ENCODE measurements at regions not wholly inside any gene's neighbourhood (a gene's known extent, or its start where the extent isn't known, plus 50 kb on each side); places are given as distances from the start of the nearest gene placed in this dataset.
"Not testable (repeated sequence)": the region's sequence is repeated elsewhere in the genome, so short reads cannot be mapped to it uniquely, and the experiment has no call there.

GRCh38 chr7:119065966-119066365, 841.5 kb downstream of the ANKRD7 start:
- CTCF ChIA-PET: no interaction called here
- Mint-ChIP-seq H3K9me3 (peaks cover 0 to 13% (median 4%) of the 10 kb centered on the region in 5 donors), H3K4me1 (no peaks in the 10 kb centered on the region), H3K27ac (no peak overlapping the region), H3K36me3 (no peaks in the 10 kb centered on the region), H3K4me3 (no peak overlapping the region), H3K27me3 (no peaks in the 10 kb centered on the region)
- POLR2A ChIA-PET: no interaction called here
- Histone ChIP-seq H3K9me3 (ENCODE audit: low read length) (no peaks in the 10 kb centered on the region), H3K4me1 (ENCODE audit: insufficient read depth, low read length) (no peaks in the 10 kb centered on the region), H3K4me3 (ENCODE audit: low read length) (no peak overlapping the region), H3K36me3 (ENCODE audit: insufficient read depth, low read length) (no peaks in the 10 kb centered on the region), H3K27ac (ENCODE audit: low read depth, low read length) (no peak overlapping the region), H3K27me3 (ENCODE audit: insufficient read depth, low read length, poor library complexity, severe bottlenecking) (no peaks in the 10 kb centered on the region)
- DNase-seq: no peak

- H3K4me3 ChIP-seq (ENCODE audit: low read length): no peak overlapping the region
- Mint-ChIP-seq H3K27ac (no peak overlapping the region), H3K4me1 (no peaks in the 10 kb centered on the region), H3K36me3 (no peaks in the 10 kb centered on the region), H3K4me3 (no peak overlapping the region), H3K27me3 (no peaks in the 10 kb centered on the region), H3K9me3 (peaks cover 0 to 31% (median 5%) of the 10 kb centered on the region in 5 donors)
- CTCF ChIA-PET: no interaction called here
- no peak overlapping the region for H3K27ac ChIP-seq (ENCODE audit: low read depth, low read length)
- H3K9me3 ChIP-seq (ENCODE audit: low read length): no peaks in the 10 kb centered on the region
- H3K4me1 ChIP-seq (ENCODE audit: insufficient read depth, low read length): no peaks in the 10 kb centered on the region
- H3K27me3 ChIP-seq (ENCODE audit: insufficient read depth, low read length, poor library complexity, severe bottlenecking): no peaks in the 10 kb centered on the region
- DNase-seq: no peak
- no peaks in the 10 kb centered on the region for H3K36me3 ChIP-seq (ENCODE audit: insufficient read depth, low read length)
- POLR2A ChIA-PET: no interaction called here
Measured at GRCh38 chr7:119086026-119086425, 861.5 kb downstream of the ANKRD7 start.

DNA sequence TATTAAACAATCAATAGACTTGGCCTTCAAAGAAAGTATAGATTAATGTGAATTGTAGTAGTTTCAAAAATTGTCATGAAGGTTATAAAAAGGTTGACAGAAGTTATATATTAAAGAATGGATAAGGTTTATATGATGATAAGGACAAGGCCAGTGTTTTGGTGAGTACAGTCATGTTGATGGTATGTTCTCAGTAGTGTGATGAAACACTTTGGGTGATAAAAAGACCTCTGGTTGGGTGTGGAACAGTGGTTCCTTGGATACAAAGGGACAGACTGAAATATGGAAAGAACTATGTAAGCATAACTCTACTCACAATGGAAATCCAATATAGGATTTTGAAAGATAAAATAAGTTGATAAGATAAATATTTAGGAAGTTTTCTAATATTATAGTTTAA, 866.3 kb downstream of the ANKRD7 start:
- no peak for DNase-seq
- no peaks in the 10 kb centered on the region for H3K36me3 ChIP-seq (ENCODE audit: insufficient read depth, low read length)
- no peak overlapping the region for H3K27ac Mint-ChIP-seq
- ChIA-PET CTCF (no interaction called here), POLR2A (no interaction called here)
- no peak overlapping the region for H3K4me3 Mint-ChIP-seq
- no peaks in the 10 kb centered on the region for H3K27me3 ChIP-seq (ENCODE audit: insufficient read depth, low read length, poor library complexity, severe bottlenecking)
- H3K27ac ChIP-seq (ENCODE audit: low read depth, low read length): no peak overlapping the region
- peaks cover 1 to 32% (median 3%) of the 10 kb centered on the region in 5 donors for H3K9me3 Mint-ChIP-seq
- no peaks in the 10 kb centered on the region for H3K4me1 Mint-ChIP-seq
- no peak overlapping the region for H3K4me3 ChIP-seq (ENCODE audit: low read length)
- H3K27me3 Mint-ChIP-seq: no peaks in the 10 kb centered on the region
- H3K36me3 Mint-ChIP-seq: no peaks in the 10 kb centered on the region
- H3K9me3 ChIP-seq (ENCODE audit: low read length): no peaks in the 10 kb centered on the region
- H3K4me1 ChIP-seq (ENCODE audit: insufficient read depth, low read length): no peaks in the 10 kb centered on the region

GRCh38 chr7:119096683-119097082, 872.2 kb downstream of the ANKRD7 start:
- Histone ChIP-seq H3K9me3 (ENCODE audit: low read length) (no peaks in the 10 kb centered on the region), H3K27ac (ENCODE audit: low read depth, low read length) (no peak overlapping the region), H3K36me3 (ENCODE audit: insufficient read depth, low read length) (no peaks in the 10 kb centered on the region), H3K4me3 (ENCODE audit: low read length) (no peak overlapping the region), H3K4me1 (ENCODE audit: insufficient read depth, low read length) (no peaks in the 10 kb centered on the region), H3K27me3 (ENCODE audit: insufficient read depth, low read length, poor library complexity, severe bottlenecking) (no peaks in the 10 kb centered on the region)
- DNase-seq: no peak
- Mint-ChIP-seq H3K36me3 (no peaks in the 10 kb centered on the region), H3K4me1 (no peaks in the 10 kb centered on the region), H3K27me3 (no peaks in the 10 kb centered on the region), H3K27ac (no peak overlapping the region), H3K4me3 (no peak overlapping the region), H3K9me3 (peaks cover 0 to 31% (median 6%) of the 10 kb centered on the region in 5 donors)
- POLR2A ChIA-PET: no interaction called here
- CTCF ChIA-PET: no interaction called here

GRCh38 chr7:119100611-119101258, 876.2 kb downstream of the ANKRD7 start:
- peaks cover 3 to 29% (median 6%) of the 10 kb centered on the region in 5 donors for H3K9me3 Mint-ChIP-seq
- CTCF ChIA-PET; H3K9me3 ChIP-seq (ENCODE audit: low read length): not testable (repeated sequence)

DNA sequence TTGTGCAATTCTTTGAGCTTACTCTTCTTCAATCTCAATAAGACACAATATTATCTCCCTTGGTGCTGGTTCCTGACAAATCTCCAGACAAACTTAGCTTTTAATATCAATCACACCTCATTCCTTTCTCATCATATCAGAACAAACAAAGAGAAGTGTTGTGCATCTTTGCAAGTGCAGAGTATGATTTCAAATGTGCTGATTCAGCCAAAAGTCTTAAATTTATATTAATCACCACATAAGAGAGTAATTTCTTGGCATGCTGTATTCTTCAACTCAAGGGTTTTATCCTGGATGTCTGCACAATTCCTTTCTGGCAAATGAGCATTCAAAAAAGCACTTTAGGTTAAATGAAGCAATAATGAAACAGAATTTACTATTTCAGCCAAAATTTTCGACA, 877.8 kb downstream of the ANKRD7 start:
- no peak for DNase-seq
- Histone ChIP-seq H3K36me3 (ENCODE audit: insufficient read depth, low read length) (no peaks in the 10 kb centered on the region), H3K4me1 (ENCODE audit: insufficient read depth, low read length) (no peaks in the 10 kb centered on the region), H3K27me3 (ENCODE audit: insufficient read depth, low read length, poor library complexity, severe bottlenecking) (no peaks in the 10 kb centered on the region), H3K4me3 (ENCODE audit: low read length) (no peak overlapping the region), H3K9me3 (ENCODE audit: low read length) (no peaks in the 10 kb centered on the region), H3K27ac (ENCODE audit: low read depth, low read length) (no peak overlapping the region)
- no peak overlapping the region for H3K27ac Mint-ChIP-seq
- ChIA-PET POLR2A (no interaction called here), CTCF (no interaction called here)
- no peak overlapping the region for H3K4me3 Mint-ChIP-seq
- H3K36me3 Mint-ChIP-seq: no peaks in the 10 kb centered on the region
- no peaks in the 10 kb centered on the region for H3K4me1 Mint-ChIP-seq
- H3K27me3 Mint-ChIP-seq: no peaks in the 10 kb centered on the region
- peaks cover 4 to 31% (median 7%) of the 10 kb centered on the region in 5 donors for H3K9me3 Mint-ChIP-seq

More at GRCh38 chr7:119100611-119101258, 876.2 kb downstream of the ANKRD7 start:
- POLR2A ChIA-PET; H3K4me1 Mint-ChIP-seq; H3K27ac Mint-ChIP-seq; H3K27ac ChIP-seq (ENCODE audit: low read depth, low read length); H3K4me3 Mint-ChIP-seq; H3K4me3 ChIP-seq (ENCODE audit: low read length); H3K4me1 ChIP-seq (ENCODE audit: insufficient read depth, low read length); H3K27me3 ChIP-seq (ENCODE audit: insufficient read depth, low read length, poor library complexity, severe bottlenecking); H3K36me3 Mint-ChIP-seq; H3K27me3 Mint-ChIP-seq; DNase-seq; H3K36me3 ChIP-seq (ENCODE audit: insufficient read depth, low read length): not testable (repeated sequence)

DNA sequence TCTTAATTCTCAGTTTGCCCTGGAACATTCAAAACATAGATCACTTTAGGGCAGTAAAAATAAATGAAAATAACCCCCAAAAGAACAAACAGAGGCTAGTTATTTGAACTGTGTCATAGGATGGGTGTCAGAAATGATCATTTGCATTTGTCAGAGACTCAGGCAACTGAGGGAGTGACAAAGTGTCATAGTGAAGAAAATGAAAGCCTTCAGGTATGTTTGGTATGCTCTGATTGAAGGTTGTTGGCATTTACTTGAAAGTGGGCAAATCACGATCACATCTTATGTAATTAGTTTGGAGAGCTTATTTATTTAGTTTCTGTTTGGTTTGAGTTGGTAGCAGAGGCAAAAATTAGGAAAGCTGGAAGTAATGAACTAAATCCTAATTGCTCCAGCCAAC, 880.9 kb downstream of the ANKRD7 start:
- Histone ChIP-seq H3K27me3 (ENCODE audit: insufficient read depth, low read length, poor library complexity, severe bottlenecking) (no peaks in the 10 kb centered on the region), H3K9me3 (ENCODE audit: low read length) (no peaks in the 10 kb centered on the region), H3K36me3 (ENCODE audit: insufficient read depth, low read length) (no peaks in the 10 kb centered on the region), H3K27ac (ENCODE audit: low read depth, low read length) (no peak overlapping the region), H3K4me3 (ENCODE audit: low read length) (no peak overlapping the region), H3K4me1 (ENCODE audit: insufficient read depth, low read length) (no peaks in the 10 kb centered on the region)
- Mint-ChIP-seq H3K27me3 (no peaks in the 10 kb centered on the region), H3K36me3 (no peaks in the 10 kb centered on the region), H3K27ac (no peak overlapping the region), H3K9me3 (peaks cover 3 to 22% (median 12%) of the 10 kb centered on the region in 5 donors), H3K4me3 (no peak overlapping the region), H3K4me1 (no peaks in the 10 kb centered on the region)
- POLR2A ChIA-PET: no interaction called here
- no peak for DNase-seq
- CTCF ChIA-PET: no interaction called here

DNA sequence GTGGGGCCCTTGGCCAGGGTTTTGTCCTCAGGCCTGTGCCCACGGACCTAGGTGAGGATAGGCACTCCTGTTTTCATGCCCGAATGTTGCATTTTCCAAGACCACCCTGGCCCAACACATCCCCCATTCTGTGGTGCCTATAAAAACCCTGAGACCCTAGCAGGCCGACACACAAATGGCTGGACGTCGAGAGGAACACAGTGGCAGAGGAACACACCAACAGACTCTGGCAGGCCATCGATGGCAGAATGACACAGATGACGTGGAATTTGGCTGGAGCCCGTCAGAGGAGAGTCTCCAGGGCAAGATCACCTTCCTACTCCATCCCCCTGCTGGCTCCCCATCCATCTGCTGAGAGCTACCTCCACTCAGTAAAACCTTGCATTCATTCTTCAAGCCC, 898.8 kb downstream of the ANKRD7 start:
- Mint-ChIP-seq H3K4me1 (no peaks in the 10 kb centered on the region), H3K27ac (no peak overlapping the region), H3K27me3 (peaks cover 0 to 1% of the 10 kb centered on the region in 2 donors), H3K4me3 (no peak overlapping the region), H3K36me3 (no peaks in the 10 kb centered on the region), H3K9me3 (peaks cover 0 to 24% (median 7%) of the 10 kb centered on the region in 5 donors)
- no peaks in the 10 kb centered on the region for H3K27me3 ChIP-seq (ENCODE audit: insufficient read depth, low read length, poor library complexity, severe bottlenecking)
- CTCF ChIA-PET: no interaction called here
- H3K4me3 ChIP-seq (ENCODE audit: low read length): no peak overlapping the region
- peaks cover 4% of the 10 kb centered on the region for H3K9me3 ChIP-seq (ENCODE audit: low read length)
- DNase-seq: no peak
- H3K36me3 ChIP-seq (ENCODE audit: insufficient read depth, low read length): no peaks in the 10 kb centered on the region
- no peak overlapping the region for H3K27ac ChIP-seq (ENCODE audit: low read depth, low read length)
- POLR2A ChIA-PET: no interaction called here
- no peaks in the 10 kb centered on the region for H3K4me1 ChIP-seq (ENCODE audit: insufficient read depth, low read length)

DNA sequence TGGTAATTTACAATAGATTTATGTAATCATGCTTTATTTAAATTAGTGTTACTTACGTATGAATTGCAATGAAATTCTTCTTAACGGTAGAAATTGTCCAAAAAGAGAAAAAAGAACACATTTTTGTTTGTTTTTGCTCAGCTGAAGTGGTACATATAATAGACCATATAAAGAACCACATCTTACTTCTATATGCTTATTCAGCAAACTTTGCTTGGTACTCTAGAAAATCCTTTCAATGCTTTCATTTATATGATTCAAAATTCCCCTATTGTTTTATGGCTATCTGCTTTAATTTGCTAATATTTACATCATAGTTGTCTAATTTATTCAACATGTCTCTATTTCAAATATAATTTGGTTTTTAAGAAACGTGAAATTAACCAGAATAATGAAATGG, 903.2 kb downstream of the ANKRD7 start:
- H3K4me3 ChIP-seq (ENCODE audit: low read length): no peak overlapping the region
- DNase-seq: no peak
- POLR2A ChIA-PET: no interaction called here
- CTCF ChIA-PET: no interaction called here
- Mint-ChIP-seq H3K27ac (no peak overlapping the region), H3K36me3 (no peaks in the 10 kb centered on the region), H3K9me3 (peaks cover 0 to 14% (median 5%) of the 10 kb centered on the region in 5 donors), H3K4me3 (no peak overlapping the region), H3K27me3 (no peaks in the 10 kb centered on the region), H3K4me1 (no peaks in the 10 kb centered on the region)
- H3K4me1 ChIP-seq (ENCODE audit: insufficient read depth, low read length): no peaks in the 10 kb centered on the region
- H3K36me3 ChIP-seq (ENCODE audit: insufficient read depth, low read length): no peaks in the 10 kb centered on the region
- no peaks in the 10 kb centered on the region for H3K27me3 ChIP-seq (ENCODE audit: insufficient read depth, low read length, poor library complexity, severe bottlenecking)
- H3K9me3 ChIP-seq (ENCODE audit: low read length): peaks cover 4% of the 10 kb centered on the region
- no peak overlapping the region for H3K27ac ChIP-seq (ENCODE audit: low read depth, low read length)

All from CD8-positive, alpha-beta memory T cell (primary cell).